Activated CD8-positive, alpha-beta memory T cell treated with anti-CD3 and anti-CD28 coated beads for 36 hours (primary cell): ENCODE measurements at regions not wholly inside any gene's neighbourhood (a gene's known extent, or its start where the extent isn't known, plus 50 kb on each side); places are given as distances from the start of the nearest gene placed in this dataset.

Experiments
- CTCF ChIA-PET: fragments of 350-600 bp; sonication (Branson Sonifier 250); formaldehyde crosslinking; loops from one replicate; lab custom pipeline; 2021; ENCODE audit warnings: antibody characterized with exemption; lab: Charles Lee
- POLR2A ChIA-PET: fragments of 350-600 bp; sonication (Branson Sonifier 250); formaldehyde crosslinking; loops from one replicate; lab custom pipeline; 2021; ENCODE audit warnings: antibody characterized with exemption; lab: Charles Lee

DNA sequence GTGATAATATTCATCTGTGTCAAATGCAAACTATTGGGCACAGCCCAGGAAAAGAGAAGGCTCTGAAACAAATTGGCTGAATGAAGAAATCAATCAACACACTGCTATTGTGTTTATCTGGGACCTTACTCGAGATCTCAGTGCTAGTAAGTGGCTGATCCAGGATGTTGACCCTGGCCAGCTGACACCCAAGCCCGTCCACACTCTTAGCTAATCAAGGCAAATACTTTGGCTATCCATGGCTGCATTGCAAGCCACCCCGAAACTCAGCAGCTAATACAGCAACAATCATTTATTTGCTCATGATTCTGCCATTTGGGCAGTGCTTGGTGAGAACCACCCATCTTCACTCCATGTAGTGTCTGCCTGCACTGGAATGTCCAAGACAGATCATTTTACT, 74.1 kb upstream of the UBE3A start:
- POLR2A ChIA-PET: no interaction called here
- CTCF ChIA-PET: no interaction called here

GRCh38 chr15:25510146-25510545, 71.3 kb upstream of the UBE3A start:
- ChIA-PET CTCF (no interaction called here), POLR2A (no interaction called here)

GRCh38 chr15:25509703-25510102, 70.9 kb upstream of the UBE3A start:
- CTCF ChIA-PET: interaction anchor here (1.3 kb wide), 1 partner anchor 11 kb away, joined by 3 read pairs; no protein-coding TSS in a partner anchor
- POLR2A ChIA-PET: no interaction called here

DNA sequence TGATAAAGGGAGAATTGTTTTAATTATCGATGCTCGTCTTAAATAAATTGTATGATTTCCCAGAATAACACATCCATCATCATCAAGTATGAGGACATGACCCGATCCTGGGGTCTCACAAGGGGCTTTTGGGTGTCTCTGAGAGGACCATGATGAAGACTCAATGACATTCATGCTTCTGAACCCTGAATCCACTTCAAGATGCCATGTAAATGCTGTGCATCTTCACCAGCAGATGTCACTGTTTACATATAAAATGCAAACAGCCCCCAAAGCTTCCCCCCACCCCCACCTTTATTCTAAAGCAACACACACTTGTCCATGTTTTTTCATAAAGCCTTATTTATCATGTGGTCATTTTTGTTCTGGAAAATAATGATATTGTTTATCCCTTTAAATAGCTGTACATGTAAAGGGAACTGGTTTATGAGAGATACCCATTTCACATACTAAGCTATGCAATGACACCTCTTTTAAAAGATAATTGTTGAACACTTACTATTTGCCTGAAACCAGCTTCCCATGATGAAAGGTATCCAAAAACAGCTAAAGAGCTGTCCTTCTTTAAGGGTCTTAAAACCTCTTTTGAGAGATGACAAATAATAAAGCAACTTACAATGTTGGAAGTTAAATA, 69.7 kb upstream of the UBE3A start:
- ChIA-PET CTCF (interaction anchor here (0.6 to 1.3 kb wide), 7 partner anchors 12 to 1040 kb away, joined by 3 to 4 read pairs (median 3); no protein-coding TSS in a partner anchor), POLR2A (no interaction called here)

DNA sequence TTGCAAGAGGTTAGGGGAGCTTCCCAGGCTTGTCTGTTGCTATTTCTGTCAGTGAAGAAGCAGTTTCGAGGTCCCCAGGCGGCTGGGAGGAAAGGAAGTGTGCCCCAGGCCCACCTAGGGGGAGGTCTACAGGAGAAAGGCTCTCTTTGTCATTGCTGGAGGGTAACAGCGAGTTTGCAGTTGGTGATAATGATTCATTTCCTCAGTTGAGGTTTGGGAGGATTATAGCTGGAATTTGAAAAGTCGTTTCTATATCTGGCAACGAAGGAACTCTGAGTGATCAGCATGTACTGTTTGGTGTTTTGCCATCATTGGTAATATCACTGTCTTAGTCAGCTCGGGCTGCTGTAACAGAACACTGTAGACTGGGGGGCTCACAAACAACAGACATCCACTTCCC, 65.5 kb upstream of the UBE3A start:
- ChIA-PET POLR2A (no interaction called here), CTCF (no interaction called here)

GRCh38 chr15:25501828-25502446, 63.1 kb upstream of the UBE3A start:
- ChIA-PET CTCF (no interaction called here), POLR2A (no interaction called here)

DNA sequence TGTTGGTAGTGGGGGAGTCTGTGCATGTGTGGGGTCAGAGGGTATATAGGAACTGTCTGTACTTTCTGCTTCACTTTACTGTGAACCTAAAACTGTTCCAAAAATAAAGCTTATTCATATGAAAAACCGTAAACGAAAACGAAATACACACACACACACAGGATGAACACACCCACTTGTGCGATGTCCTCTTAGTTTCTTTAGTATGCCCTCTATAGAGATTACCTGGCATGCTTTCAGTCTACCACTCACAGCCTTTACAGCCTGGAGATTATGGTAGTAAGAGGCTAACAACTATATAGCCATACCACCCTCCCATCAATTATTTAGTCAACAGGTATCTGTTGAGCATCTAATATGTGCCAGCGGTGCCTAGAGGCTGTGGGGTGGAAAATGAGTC, 60.0 kb upstream of the UBE3A start:
- ChIA-PET CTCF (no interaction called here), POLR2A (no interaction called here)

GRCh38 chr15:25497934-25498333, 59.1 kb upstream of the UBE3A start:
- ChIA-PET CTCF (no interaction called here), POLR2A (no interaction called here)

DNA sequence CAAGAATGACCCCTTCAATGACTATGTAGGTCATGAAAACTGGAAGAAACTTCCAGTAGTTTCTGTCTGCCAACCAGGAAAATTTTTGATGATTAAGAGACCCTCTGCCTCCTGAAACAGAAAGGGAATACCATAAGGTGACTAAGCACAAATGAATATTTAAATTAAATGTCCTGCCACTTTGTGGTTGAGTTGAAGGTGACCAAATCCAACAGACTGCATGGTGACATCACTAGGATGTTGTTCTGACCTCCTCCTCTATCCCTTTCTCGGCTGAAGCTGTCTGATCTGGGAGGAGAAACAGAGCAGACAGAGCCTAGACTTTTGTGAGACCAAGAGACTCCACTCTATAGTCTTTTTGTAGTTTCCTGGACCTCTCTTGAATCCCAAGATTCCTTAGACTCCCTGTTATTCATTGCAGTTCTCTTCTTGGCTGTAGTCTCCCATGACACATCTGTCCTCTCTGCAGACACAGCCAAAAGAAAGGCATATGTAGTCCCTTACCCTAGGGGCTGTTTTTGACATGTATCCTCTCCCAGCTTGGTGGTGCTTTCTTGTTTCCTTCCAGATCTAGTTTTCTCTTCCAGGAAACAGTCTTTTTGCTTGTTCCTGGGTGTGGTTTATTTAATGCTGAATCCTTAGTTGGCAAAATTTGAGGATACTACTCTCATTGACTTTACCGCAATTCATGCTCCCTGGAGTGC, 55.2 kb upstream of the UBE3A start:
- ChIA-PET POLR2A (no interaction called here), CTCF (no interaction called here)

- POLR2A ChIA-PET: no interaction called here
- CTCF ChIA-PET: no interaction called here
These were observed 53.5 kb upstream of the UBE3A start for GRCh38 chr15:25492315-25492714.
